RCC 7860 (cell line): ENCODE measurements at regions not wholly inside any gene's neighbourhood (a gene's known extent, or its start where the extent isn't known, plus 50 kb on each side); places are given as distances from the start of the nearest gene placed in this dataset.
"Not testable (repeated sequence)": the region's sequence is repeated elsewhere in the genome, so short reads cannot be mapped to it uniquely, and the experiment has no call there.

Experiments
- DNase-seq: peaks from one replicate; pipeline ENCODE4 v3.0.0-alpha.2; 2015; ENCODE audit warnings: low spot score
- FAIRE-seq: peaks from 2 replicates; lab custom pipeline; 2012; peaks lifted over from hg19 to GRCh38; lab: Jason Lieb, UNC

DNA sequence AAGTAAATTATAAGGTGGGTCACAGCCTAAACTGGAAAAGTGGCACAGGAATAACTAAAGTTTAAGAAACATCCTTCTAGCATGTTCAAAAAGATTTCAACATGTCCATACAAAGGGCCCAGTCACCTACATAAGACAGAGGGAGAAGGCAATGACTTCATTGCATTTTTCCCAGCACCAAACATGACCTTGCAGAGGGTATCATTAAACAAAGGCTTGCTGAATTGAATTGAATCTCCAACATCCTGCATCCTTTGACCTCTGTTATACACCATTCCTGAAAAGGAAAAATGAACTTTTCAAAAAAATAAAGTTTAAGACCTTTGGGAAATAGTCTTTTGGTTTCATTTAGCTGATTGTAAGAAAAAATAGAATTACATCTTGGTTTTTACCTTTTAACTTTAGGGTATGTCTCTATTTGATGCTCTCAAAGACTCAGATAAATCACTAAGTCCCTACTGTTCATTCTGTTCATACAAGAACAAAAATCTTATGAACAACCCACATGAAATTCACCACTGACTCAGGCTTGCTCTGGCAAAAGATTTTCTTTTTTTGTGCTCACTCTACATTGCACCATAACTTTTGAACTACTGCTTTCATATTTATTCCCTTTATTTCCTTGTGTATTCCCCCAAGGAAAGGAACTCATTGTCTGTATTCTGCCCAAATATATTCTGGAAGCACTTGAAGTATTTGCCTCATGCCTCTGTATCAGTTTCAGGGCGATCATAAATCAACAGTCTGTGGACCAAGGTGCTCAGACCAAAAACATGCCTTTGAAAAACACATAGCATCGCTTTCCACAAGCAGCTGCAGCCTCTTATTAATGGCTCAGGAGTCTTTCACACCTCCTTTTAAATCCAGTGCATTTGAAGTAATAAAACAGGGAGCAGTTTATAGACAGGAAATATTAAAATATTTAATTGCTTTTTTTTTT is 121.7 kb downstream of the DUSP6 start:
- no peak for FAIRE-seq
- no peak for DNase-seq

DNA sequence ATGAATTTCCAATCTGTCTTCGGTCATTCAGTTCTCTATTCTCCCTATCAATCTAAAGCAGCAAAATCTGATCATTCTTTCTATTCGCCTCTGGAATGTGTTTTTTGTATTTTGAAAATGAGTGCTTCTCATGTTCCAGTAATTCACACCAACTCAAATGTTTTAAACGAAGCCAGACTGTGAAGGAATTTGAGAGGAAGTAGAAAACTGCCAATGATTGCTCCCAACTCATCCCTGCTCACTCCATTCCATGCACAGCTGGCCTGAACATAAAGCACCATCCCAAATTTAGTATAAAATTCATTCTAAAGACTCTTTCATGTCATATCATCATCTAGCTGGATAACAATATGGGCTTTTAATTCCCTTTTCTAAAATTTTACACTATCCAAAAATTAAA is 123.8 kb downstream of the DUSP6 start:
- FAIRE-seq: no peak

GRCh38 chr12:89227774-89228173 is 124.5 kb downstream of the DUSP6 start:
- DNase-seq (no peak), FAIRE-seq (no peak)

More for the DNA sequence above, 123.8 kb downstream of the DUSP6 start:
- DNase-seq: no peak

GRCh38 chr12:89225808-89226411 is 126.4 kb downstream of the DUSP6 start:
- DNase-seq (no peak), FAIRE-seq (no peak)

DNA sequence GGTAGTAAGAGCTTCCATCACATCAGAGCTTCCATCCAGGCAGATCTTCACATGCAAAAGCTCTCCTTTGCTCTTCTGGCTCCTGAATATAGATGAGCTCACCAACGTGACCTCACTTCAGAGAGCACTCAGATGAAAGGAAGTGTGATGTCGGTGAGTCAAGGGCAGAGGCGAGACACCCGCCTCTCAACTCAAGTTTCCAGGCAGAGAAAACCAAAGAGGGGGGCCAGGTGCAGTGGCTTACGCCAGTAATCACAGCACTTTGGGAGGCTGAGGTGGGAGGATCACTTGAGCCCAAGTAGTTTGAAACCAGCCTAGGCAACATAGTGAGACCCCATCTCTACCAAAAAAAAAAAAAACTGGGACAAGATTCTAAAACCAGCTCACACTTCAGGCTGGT is 126.9 kb downstream of the DUSP6 start:
- DNase-seq: no peak

GRCh38 chr12:89222580-89222979 is 129.7 kb downstream of the DUSP6 start:
- FAIRE-seq, DNase-seq: not testable (repeated sequence)

More for the DNA sequence above, 126.9 kb downstream of the DUSP6 start:
- no peak for FAIRE-seq

GRCh38 chr12:89217472-89217871 is 134.8 kb downstream of the DUSP6 start:
- FAIRE-seq: no peak
- no peak for DNase-seq

DNA sequence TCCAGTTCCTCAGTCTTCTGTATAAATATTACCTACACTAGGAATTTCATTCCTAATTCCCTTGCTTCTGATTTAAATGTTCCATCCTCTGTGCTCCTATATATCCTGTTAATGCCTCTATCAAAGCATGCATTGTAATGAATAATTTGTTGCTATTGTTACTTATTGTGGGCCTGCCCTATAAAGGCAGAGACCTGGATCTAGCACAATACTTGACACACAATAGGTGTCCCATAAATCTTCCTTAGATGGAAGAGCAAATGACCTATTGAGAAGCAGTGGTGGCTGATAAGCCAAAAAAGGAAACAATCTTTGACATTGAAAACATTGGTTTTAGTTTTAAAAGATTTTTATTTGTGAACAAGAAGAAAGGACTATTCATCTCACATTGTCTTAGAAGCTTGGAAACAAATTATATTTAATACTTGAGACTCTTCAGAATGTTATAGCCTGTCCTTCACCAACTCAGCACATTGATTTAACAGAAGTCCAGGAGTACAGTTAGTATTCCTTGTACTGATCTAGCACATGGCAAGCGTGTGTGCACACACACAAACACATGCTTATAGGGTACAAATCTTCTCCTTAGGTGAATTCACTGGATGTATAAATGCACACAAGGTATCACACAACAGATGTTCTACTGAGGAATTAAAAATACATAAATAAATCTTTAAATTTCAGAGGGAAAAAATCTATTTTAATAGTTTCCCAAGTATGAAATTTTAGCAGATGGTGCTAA is 135.9 kb downstream of the DUSP6 start:
- FAIRE-seq: no peak
- no peak for DNase-seq

DNA sequence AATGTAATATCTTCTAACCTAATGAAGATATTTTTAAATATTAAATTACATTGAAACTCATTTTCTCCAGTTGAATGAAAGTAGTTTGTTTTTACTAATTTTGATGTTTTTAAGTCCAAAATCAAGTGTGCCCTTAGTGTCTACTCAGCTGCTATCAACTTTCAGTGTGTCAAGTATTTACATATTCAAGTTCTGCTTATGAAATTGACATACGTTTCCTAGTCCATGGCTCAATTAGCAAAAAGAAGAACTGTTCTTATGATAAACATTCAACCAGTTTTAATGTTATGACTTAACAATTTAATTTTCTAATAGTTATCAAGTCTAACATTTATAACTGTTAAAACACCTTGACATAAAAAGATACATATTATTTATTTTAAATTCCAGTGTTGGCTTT is 137.1 kb downstream of the DUSP6 start:
- DNase-seq: no peak
- no peak for FAIRE-seq

DNA sequence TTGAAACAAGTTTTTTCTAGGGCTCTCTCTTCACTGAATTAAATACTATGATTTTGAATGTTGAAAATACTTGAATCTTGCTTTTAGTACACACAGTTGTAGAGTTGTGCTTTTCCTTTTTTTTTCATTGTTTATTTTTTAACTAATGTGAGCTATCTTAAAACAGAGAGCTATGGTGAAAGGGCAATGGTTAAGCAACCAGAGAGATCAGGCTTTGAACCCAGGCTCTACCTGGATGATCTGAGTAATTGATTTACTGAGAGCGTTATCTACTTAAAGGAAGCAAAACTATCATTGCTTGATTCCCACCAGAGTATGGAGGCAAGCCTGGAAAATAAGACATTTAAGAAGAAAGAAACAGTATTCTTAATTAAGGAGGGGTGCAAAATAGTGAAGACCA is 138.6 kb downstream of the DUSP6 start:
- no peak for FAIRE-seq
- DNase-seq: no peak

- no peak for FAIRE-seq
Observed at GRCh38 chr12:89213139-89213538, 139.2 kb downstream of the DUSP6 start.

GRCh38 chr12:89212339-89212771 is 139.9 kb downstream of the DUSP6 start:
- FAIRE-seq: no peak
- no peak for DNase-seq

More at GRCh38 chr12:89213139-89213538, 139.2 kb downstream of the DUSP6 start:
- no peak for DNase-seq

DNA sequence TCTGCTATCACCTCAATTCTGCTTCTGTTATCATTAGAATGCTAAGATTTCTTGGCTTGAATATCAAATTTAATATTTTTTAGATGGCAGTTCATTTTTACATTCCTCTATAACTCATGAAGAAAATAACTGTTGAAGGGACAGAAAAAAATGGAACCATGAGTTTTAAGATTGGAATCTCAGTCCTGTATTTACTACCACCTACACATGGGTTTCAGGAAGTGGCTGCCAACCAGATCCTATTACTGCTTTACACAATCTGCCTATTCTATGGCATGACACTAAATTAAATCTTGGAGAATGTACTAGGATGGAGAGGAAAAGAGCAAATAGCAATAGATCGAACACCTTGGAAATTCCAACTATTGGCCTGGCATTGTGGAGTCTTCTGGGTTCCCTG is 140.8 kb downstream of the DUSP6 start:
- no peak for DNase-seq
- no peak for FAIRE-seq

GRCh38 chr12:89210277-89210676 is 142.0 kb downstream of the DUSP6 start:
- FAIRE-seq: no peak
- DNase-seq: no peak

GRCh38 chr12:89208661-89209096 is 143.6 kb downstream of the DUSP6 start:
- no peak for DNase-seq
- FAIRE-seq: no peak

GRCh38 chr12:89206390-89206789 is 145.9 kb downstream of the DUSP6 start:
- no peak for FAIRE-seq

GRCh38 chr12:89205517-89205916 is 146.8 kb downstream of the DUSP6 start:
- FAIRE-seq: no peak
- DNase-seq: no peak

More at GRCh38 chr12:89206390-89206789, 145.9 kb downstream of the DUSP6 start:
- DNase-seq: no peak

GRCh38 chr12:89203144-89203543 is 149.2 kb downstream of the DUSP6 start:
- FAIRE-seq: no peak

GRCh38 chr12:89200217-89200616 is 152.1 kb downstream of the DUSP6 start:
- DNase-seq (no peak), FAIRE-seq (no peak)

More at GRCh38 chr12:89203144-89203543, 149.2 kb downstream of the DUSP6 start:
- DNase-seq: no peak

DNA sequence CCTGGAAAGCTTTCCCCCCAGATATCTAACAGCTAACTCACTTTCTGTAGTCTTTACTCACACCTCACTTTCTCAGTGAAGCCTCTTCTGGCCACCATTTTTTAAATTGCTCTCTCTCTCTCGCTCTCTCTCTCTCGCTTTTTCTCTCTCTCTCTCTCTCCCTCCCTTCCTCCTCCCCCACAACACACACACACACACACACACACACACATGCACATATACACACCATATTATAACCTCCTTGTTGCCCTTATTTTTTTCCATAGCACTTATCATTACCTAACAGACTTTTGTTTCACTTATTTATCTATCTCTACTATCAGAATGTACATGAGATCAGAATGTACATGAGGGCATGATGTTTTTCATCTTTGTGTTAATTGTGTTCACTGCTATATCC is 156.8 kb downstream of the DUSP6 start:
- DNase-seq (no peak), FAIRE-seq (no peak)

- FAIRE-seq (no peak), DNase-seq (no peak)
Observed at GRCh38 chr12:89194683-89195082, 157.6 kb downstream of the DUSP6 start.
